Trophoblast cell (in vitro differentiated cells and primary cell): ENCODE measurements at regions not wholly inside any gene's neighbourhood (a gene's known extent, or its start where the extent isn't known, plus 50 kb on each side); places are given as distances from the start of the nearest gene placed in this dataset.

ENCODE experiments used
- DNase-seq, 2 donors: peaks; one replicate each; pipeline ENCODE4 v3.0.0-alpha.2; 2016
- H2AFZ ChIP-seq: 2 replicates; pipeline ENCODE4 v1.6.1; 2013; ENCODE audit warnings: low read length, moderate library complexity, mild to moderate bottlenecking; ENCODE audit not compliant: insufficient read depth, poor library complexity
- H2AK5ac ChIP-seq: 2 replicates; pipeline ENCODE4 v1.6.1; 2013; ENCODE audit warnings: mild to moderate bottlenecking, low read length
- H2BK120ac ChIP-seq: 2 replicates; pipeline ENCODE4 v1.6.1; 2013; ENCODE audit warnings: low read length, mild to moderate bottlenecking, moderate library complexity; ENCODE audit not compliant: insufficient read depth, poor library complexity
- H2BK12ac ChIP-seq: 2 replicates; pipeline ENCODE4 v1.6.1; 2013; ENCODE audit warnings: mild to moderate bottlenecking, low read length, moderate library complexity
- H2BK5ac ChIP-seq: 2 replicates; pipeline ENCODE4 v1.6.1; 2013; ENCODE audit warnings: low read length, low read depth, moderate library complexity, mild to moderate bottlenecking; ENCODE audit not compliant: poor library complexity
- H3K14ac ChIP-seq: 2 replicates; pipeline ENCODE4 v1.6.1; 2013; ENCODE audit warnings: mild to moderate bottlenecking, low read length
- H3K18ac ChIP-seq: 2 replicates; pipeline ENCODE4 v1.6.1; 2013; ENCODE audit warnings: mild to moderate bottlenecking, low read length
- H3K23ac ChIP-seq: 2 replicates; pipeline ENCODE4 v1.6.1; 2013; ENCODE audit warnings: low read length
- H3K27ac ChIP-seq: 2 replicates; pipeline ENCODE4 v1.5.1; 2013; ENCODE audit warnings: low read depth, mild to moderate bottlenecking, inconsistent platforms, low read length, moderate library complexity
- H3K27me3 ChIP-seq: 2 replicates; pipeline ENCODE4 v1.6.1; 2013; ENCODE audit warnings: inconsistent platforms, mild to moderate bottlenecking, low read length, moderate library complexity; ENCODE audit not compliant: insufficient read depth
- H3K36me3 ChIP-seq, 2 experiments: 1 replicate in 1 of 2; 2 replicates in 1 of 2; pipeline ENCODE4 v1.6.1; 2013; ENCODE audit warnings: low read length in 2 of 2, mild to moderate bottlenecking in 2 of 2, moderate library complexity in 1 of 2; ENCODE audit not compliant: insufficient read depth in 2 of 2, control insufficient read depth in 1 of 2
- H3K4ac ChIP-seq: 2 replicates; pipeline ENCODE4 v1.6.1; 2013; ENCODE audit warnings: low read depth, mild to moderate bottlenecking, low read length, moderate library complexity
- H3K4me1 ChIP-seq, 2 experiments: 1 replicate in 1 of 2; 2 replicates in 1 of 2; pipeline ENCODE4 v1.6.1; 2013; ENCODE audit warnings: low read length in 2 of 2, mild to moderate bottlenecking in 2 of 2, moderate library complexity in 1 of 2; ENCODE audit not compliant: insufficient read depth in 2 of 2, control insufficient read depth in 1 of 2
- H3K4me2 ChIP-seq: 2 replicates; pipeline ENCODE4 v1.6.1; 2013; ENCODE audit warnings: inconsistent platforms, mild to moderate bottlenecking, low read length, moderate library complexity
- H3K4me3 ChIP-seq: 2 replicates; pipeline ENCODE4 v1.5.1; 2013; ENCODE audit warnings: mild to moderate bottlenecking, low read depth, low read length, inconsistent platforms
- H3K79me1 ChIP-seq: one replicate; pipeline ENCODE4 v1.6.1; 2013; ENCODE audit warnings: low read length
- H3K79me2 ChIP-seq: 2 replicates; pipeline ENCODE4 v1.6.1; 2013; ENCODE audit warnings: low read length, mild to moderate bottlenecking; ENCODE audit not compliant: control insufficient read depth, insufficient read depth, poor library complexity
- H3K9ac ChIP-seq: 2 replicates; pipeline ENCODE4 v1.6.1; 2013; ENCODE audit warnings: mild to moderate bottlenecking, low read length
- H3K9me3 ChIP-seq: 2 replicates; pipeline ENCODE4 v1.6.1; 2013; ENCODE audit warnings: low read depth, mild to moderate bottlenecking, control low read depth, inconsistent platforms, low read length; ENCODE audit not compliant: insufficient read depth
- H4K12ac ChIP-seq: 2 replicates; pipeline ENCODE4 v1.6.1; 2013; ENCODE audit warnings: low read depth, mild to moderate bottlenecking, low read length, moderate library complexity
- H4K8ac ChIP-seq: 2 replicates; pipeline ENCODE4 v1.6.1; 2013; ENCODE audit warnings: low read depth, mild to moderate bottlenecking, low read length, moderate library complexity
- H4K91ac ChIP-seq: one replicate; pipeline ENCODE4 v1.6.1; 2013; ENCODE audit warnings: low read depth, mild to moderate bottlenecking, low read length, moderate library complexity
- WGBS: extraction: QIAGEN DNeasy Blood & Tissue Kit; methylation state at CpG from one replicate; pipeline ENCODE4 v1.1.7; 2013; ENCODE audit warnings: missing lambda C conversion rate; ENCODE audit not compliant: insufficient read length, insufficient coverage; ENCODE audit errors: extremely low coverage; 5-methylcytosine and 5-hydroxymethylcytosine counted together

GRCh38 chr22:48796310-48797015 lies 1031.2 kb downstream of the BRD1 start:
- Histone ChIP-seq H3K27me3 (no peaks in the 10 kb centered on the region), H3K4ac (no peak overlapping the region), H3K27ac (no peak overlapping the region), H2BK120ac (no peak overlapping the region), H3K36me3 (no peaks in the 10 kb centered on the region), H4K12ac (no peak overlapping the region), H3K23ac (no peak overlapping the region), H4K91ac (no peak overlapping the region), H3K4me2 (no peak overlapping the region), H3K9me3 (peaks cover 2% of the 10 kb centered on the region), H3K4me1 (no peaks in the 10 kb centered on the region), H2BK12ac (no peak overlapping the region), H3K79me1 (no peaks in the 10 kb centered on the region), H2BK5ac (no peak overlapping the region), H3K79me2 (no peaks in the 10 kb centered on the region), H2AFZ (no peak overlapping the region), H3K9ac (no peak overlapping the region), H4K8ac (no peak overlapping the region), H3K18ac (no peak overlapping the region), H3K14ac (no peak overlapping the region), H3K4me3 (no peak overlapping the region), H2AK5ac (no peak overlapping the region)
- no peak for DNase-seq
- no CpG with 5 or more reads among the region's 14 CpGs for WGBS

- Histone ChIP-seq H2BK120ac (no peak overlapping the region), H2BK12ac (no peak overlapping the region), H3K9me3 (peaks cover 2% of the 10 kb centered on the region), H3K4me1 (no peaks in the 10 kb centered on the region), H3K4ac (no peak overlapping the region), H3K27me3 (no peaks in the 10 kb centered on the region), H2AK5ac (no peak overlapping the region), H3K79me2 (no peaks in the 10 kb centered on the region), H3K9ac (no peak overlapping the region), H3K18ac (no peak overlapping the region), H3K23ac (no peak overlapping the region), H3K4me3 (no peak overlapping the region), H4K12ac (no peak overlapping the region), H3K79me1 (no peaks in the 10 kb centered on the region), H4K91ac (no peak overlapping the region), H3K36me3 (no peaks in the 10 kb centered on the region), H4K8ac (no peak overlapping the region), H3K14ac (no peak overlapping the region), H3K27ac (no peak overlapping the region), H2BK5ac (no peak overlapping the region), H3K4me2 (no peak overlapping the region), H2AFZ (no peak overlapping the region)
- WGBS, result no CpG with 5 or more reads among the region's 2 CpGs
- no peak for DNase-seq
These were observed 1032.0 kb downstream of the BRD1 start for GRCh38 chr22:48795664-48796063.

DNA sequence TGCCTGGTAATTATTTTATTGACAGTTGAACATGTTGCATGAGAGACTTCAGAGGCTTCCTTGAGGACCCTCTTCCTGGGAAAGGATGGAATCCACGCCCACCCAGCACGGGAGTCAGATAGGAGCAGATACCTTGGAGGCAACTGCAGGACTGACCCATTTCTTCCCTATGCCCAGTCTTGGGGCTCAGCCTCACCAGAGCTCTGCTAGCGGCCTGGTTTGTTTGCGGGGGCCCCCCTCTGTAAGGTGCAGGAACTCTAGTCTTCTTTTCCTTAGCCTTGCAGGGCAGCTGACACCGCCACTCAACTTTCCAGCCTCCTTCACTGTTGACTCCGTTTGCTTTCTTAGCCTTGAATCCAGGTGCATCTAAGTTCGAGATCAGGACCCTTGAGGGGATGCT lies 1032.8 kb downstream of the BRD1 start:
- H4K12ac ChIP-seq, result no peak overlapping the region
- no peak overlapping the region for H3K27ac ChIP-seq
- H3K27me3 ChIP-seq, result no peaks in the 10 kb centered on the region
- no peak overlapping the region for H3K9ac ChIP-seq
- no peaks in the 10 kb centered on the region for H3K79me1 ChIP-seq
- no peaks in the 10 kb centered on the region for H3K36me3 ChIP-seq
- WGBS, result no CpG with 5 or more reads among the region's 7 CpGs
- no peak overlapping the region for H2AK5ac ChIP-seq
- no peak overlapping the region for H4K8ac ChIP-seq
- H2BK12ac ChIP-seq, result no peak overlapping the region
- no peaks in the 10 kb centered on the region for H3K4me1 ChIP-seq
- no peak overlapping the region for H3K18ac ChIP-seq
- H3K4me2 ChIP-seq, result no peak overlapping the region
- H3K4me3 ChIP-seq, result no peak overlapping the region
- H2BK5ac ChIP-seq, result no peak overlapping the region
- H2BK120ac ChIP-seq, result no peak overlapping the region
- H3K23ac ChIP-seq, result no peak overlapping the region
- no peak for DNase-seq
- no peak overlapping the region for H3K14ac ChIP-seq
- H2AFZ ChIP-seq, result no peak overlapping the region
- H4K91ac ChIP-seq, result no peak overlapping the region
- no peaks in the 10 kb centered on the region for H3K79me2 ChIP-seq
- H3K4ac ChIP-seq, result no peak overlapping the region
- H3K9me3 ChIP-seq, result peaks cover 2% of the 10 kb centered on the region

DNA sequence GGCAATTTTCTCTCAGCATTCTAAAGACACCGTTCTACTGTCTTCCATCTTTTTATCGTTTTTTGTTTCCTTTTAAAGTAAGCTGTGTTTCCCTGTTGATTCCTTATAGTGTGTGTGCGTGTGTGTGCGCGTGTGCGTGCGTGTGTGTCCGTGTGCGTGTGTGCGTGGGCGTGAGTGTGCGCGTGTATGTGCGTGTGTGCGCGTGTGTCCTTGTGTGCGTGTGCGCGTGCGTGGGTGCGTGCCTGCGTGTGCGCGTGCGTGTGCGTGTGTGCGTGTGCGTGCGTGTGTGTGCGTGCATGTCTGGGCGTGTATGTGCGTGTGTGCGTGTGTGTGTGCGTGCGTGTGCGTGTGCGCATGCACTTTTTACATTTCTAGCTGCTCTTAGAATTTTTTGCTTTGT lies 1033.7 kb downstream of the BRD1 start:
- Histone ChIP-seq H3K79me1 (no peaks in the 10 kb centered on the region), H2BK5ac (no peak overlapping the region), H2AFZ (no peak overlapping the region), H2AK5ac (no peak overlapping the region), H3K79me2 (no peaks in the 10 kb centered on the region), H3K27me3 (no peaks in the 10 kb centered on the region), H3K18ac (no peak overlapping the region), H3K4me2 (no peak overlapping the region), H2BK12ac (no peak overlapping the region), H3K4me3 (peak overlapping the region; percentile 31), H3K4me1 (no peaks in the 10 kb centered on the region), H3K27ac (no peak overlapping the region), H3K36me3 (no peaks in the 10 kb centered on the region), H3K14ac (no peak overlapping the region), H4K12ac (no peak overlapping the region), H4K8ac (no peak overlapping the region), H3K23ac (no peak overlapping the region), H4K91ac (no peak overlapping the region), H3K9me3 (peaks cover 2% of the 10 kb centered on the region), H3K9ac (no peak overlapping the region), H2BK120ac (no peak overlapping the region), H3K4ac (no peak overlapping the region)
- WGBS, result no CpG with 5 or more reads among the region's 37 CpGs
- no peak for DNase-seq
